ENCODE measurements at regions not wholly inside any gene's neighbourhood (a gene's known extent, or its start where the extent isn't known, plus 50 kb on each side); places are given as distances from the start of the nearest gene placed in this dataset.

GRCh38 chr4:35167385-35167784 lies 1076.9 kb downstream of the ARAP2 start:
- TF ChIP-seq, protein P1, sequence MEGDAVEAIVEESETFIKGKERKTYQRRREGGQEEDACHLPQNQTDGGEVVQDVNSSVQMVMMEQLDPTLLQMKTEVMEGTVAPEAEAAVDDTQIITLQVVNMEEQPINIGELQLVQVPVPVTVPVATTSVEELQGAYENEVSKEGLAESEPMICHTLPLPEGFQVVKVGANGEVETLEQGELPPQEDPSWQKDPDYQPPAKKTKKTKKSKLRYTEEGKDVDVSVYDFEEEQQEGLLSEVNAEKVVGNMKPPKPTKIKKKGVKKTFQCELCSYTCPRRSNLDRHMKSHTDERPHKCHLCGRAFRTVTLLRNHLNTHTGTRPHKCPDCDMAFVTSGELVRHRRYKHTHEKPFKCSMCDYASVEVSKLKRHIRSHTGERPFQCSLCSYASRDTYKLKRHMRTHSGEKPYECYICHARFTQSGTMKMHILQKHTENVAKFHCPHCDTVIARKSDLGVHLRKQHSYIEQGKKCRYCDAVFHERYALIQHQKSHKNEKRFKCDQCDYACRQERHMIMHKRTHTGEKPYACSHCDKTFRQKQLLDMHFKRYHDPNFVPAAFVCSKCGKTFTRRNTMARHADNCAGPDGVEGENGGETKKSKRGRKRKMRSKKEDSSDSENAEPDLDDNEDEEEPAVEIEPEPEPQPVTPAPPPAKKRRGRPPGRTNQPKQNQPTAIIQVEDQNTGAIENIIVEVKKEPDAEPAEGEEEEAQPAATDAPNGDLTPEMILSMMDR (conservative IDR thresholded peaks at IDR 0.05; ENCODE audit: low read depth, low read length), result no peak
- no peak for TF ChIP-seq EZH2 (IDR thresholded peaks at IDR 0.05; ENCODE audit: low read length, unreplicated experiment)
